ENCODE measurements at regions not wholly inside any gene's neighbourhood (a gene's known extent, or its start where the extent isn't known, plus 50 kb on each side); places are given as distances from the start of the nearest gene placed in this dataset.

DNA sequence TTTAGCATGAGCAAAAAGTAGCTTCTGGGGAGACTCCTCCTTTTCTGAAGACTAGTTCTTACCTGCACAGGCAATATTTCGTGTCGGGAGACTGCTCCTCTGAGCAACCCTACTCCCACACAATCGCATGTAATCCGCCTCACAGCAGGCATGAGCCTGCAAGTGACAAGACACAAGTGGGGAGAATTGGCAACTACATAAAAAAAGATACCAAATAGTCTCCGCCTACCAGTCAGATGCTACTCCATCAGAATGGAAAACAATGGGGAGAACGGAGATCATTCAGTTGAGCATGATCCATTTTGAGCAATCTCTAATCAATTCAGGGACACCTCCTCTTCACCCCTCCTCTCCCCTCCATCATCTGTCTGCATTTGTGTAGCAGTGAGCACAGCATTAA is 321.0 kb downstream of the COG6 start:
- no peak for DNase-seq

DNA sequence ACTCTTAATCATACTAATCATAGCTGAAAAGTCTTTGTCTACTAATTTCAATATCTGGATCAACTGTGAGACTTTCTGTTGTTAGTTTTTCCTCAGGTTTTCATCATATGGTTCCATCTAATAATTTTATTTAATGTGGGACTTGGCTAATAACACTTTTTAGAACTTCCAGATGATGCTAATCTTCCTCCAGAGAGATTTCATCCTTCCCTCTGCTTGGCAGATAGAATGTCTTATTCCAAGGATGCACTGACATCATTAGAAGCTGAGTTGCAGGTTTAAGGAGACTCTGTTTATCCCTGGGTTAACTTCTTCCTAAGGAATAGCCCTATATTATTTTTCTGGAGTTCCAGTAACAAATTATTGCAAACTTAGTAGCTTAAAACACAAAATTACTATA is 325.6 kb downstream of the COG6 start:
- DNase-seq = no peak

GRCh38 chr13:39982745-39983144 is 327.3 kb downstream of the COG6 start:
- no peak for DNase-seq

DNA sequence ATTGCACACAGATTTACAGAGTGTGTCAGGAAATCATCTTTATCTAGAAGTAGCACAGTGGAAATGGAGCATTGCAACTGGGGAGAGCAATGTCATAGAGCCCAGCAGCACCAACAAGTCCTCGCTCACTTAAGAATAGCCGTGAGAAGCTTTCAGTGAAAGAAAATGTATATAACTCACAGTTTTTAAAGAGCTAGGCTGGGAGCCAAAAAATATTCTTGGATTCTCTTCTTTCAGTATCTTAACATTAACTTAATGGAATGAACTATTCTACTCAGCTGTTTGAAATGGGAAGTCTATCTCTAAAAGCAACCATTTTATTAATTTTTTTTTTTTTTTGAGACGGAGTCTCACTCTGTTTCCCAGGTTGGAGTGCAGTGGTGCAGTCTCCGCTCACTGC is 329.6 kb downstream of the COG6 start:
- DNase-seq = no peak

- DNase-seq = no peak
Observed at GRCh38 chr13:39988351-39988750, 332.9 kb downstream of the COG6 start.

DNA sequence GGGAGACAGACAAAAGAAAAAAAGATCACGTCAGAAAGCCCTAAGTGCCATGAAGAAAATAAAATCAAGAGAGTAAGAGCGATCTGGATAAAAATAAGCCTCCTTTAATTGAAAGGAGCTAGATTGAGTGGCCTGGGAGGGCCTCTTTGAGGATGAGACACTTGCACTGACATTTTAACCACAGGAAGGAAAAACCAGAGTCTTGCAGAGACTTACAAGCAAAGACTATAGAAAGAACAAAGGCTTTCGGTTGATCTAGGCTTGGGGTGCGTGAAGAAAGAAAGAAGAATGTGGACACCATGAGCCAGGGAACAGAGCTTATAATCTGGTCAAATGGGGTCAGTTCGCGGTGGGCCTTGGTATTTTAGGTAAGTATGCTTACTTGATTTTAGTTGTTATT is 342.7 kb downstream of the COG6 start:
- peak in 1 of 5 experiments; percentile 67 for DNase-seq

GRCh38 chr13:40002016-40002415 is 346.6 kb downstream of the COG6 start:
- no peak for DNase-seq

- no peak for DNase-seq
Observed at GRCh38 chr13:40013554-40013953, 358.1 kb downstream of the COG6 start.

GRCh38 chr13:40016953-40017660 is 361.6 kb downstream of the COG6 start:
- DNase-seq = no peak

DNA sequence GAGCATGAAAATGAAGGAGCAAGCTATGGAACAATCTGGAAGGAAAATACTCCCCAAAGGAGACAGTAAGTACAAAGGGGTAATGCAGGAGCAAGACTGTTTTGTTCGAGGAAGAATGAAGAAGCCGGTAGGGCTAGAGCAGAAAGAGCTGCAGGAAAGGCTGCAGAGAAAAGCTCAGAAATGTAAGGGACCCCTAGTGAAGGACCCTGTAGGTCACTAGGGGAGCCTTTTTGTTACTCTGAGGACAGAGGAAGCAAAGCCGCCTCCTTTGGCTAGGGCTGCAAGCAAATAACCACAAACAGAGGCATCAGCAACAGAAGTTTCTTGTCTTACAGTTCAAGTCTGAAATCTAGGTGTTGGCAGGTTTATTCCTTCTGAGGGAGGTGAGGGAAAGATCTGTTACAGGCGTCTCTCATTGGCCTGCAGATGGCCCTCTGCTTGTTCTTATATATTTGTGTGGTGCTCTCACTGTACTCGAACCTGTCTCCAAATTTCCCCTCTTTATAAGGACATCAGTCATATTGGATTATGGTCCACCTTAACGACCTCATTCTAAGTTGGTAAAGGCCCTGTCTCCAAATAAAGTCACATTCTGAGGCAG is 362.3 kb downstream of the COG6 start:
- no peak for DNase-seq

- DNase-seq = no peak
Observed at GRCh38 chr13:40023595-40024203, 368.2 kb downstream of the COG6 start.

DNA sequence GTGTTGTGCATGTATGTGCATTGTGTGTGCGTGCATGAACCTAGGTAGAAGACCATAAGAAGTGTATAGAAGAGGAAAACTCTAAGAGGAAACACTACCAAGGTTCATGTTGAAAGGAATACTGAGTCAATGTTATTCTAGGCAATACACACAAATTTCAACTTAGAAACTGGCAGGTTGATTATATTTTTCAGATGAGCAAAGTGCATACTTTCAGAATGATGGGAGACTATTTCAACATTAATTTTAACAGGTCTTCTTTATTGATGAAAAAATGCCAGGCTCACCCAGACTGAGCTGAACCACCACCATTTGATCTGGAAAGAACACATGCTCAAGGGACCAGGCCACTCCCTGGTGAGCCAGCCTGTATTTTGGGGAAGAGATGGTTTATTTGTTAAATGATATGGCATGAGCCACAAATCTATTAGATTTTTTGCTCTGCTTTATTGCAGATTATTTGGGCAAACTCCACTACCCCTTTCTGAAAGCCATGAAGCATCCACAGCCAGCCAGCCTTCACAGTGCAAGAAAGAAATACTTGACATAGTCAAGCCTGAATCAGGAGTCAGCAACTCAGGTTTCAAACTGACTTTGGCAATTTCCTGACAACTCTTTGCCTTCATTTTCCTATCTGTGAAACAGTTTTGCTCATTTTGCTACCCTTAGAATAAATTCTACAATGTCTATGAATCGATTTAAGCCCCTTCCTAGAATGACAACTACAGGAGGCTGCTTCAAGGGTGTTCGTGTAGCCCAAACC is 368.9 kb downstream of the COG6 start:
- peak in 1 of 5 experiments; percentile 12 for DNase-seq

- DNase-seq = no peak
Observed at GRCh38 chr13:40024967-40025714, 369.7 kb downstream of the COG6 start.

GRCh38 chr13:40026174-40026585 is 370.7 kb downstream of the COG6 start:
- DNase-seq = peak in 3 of 5 experiments; percentile 6 to 95 (median 45)

- DNase-seq = peak in 2 of 5 experiments; percentile 38 to 70
Observed at GRCh38 chr13:40026741-40027140, 371.3 kb downstream of the COG6 start.

DNA sequence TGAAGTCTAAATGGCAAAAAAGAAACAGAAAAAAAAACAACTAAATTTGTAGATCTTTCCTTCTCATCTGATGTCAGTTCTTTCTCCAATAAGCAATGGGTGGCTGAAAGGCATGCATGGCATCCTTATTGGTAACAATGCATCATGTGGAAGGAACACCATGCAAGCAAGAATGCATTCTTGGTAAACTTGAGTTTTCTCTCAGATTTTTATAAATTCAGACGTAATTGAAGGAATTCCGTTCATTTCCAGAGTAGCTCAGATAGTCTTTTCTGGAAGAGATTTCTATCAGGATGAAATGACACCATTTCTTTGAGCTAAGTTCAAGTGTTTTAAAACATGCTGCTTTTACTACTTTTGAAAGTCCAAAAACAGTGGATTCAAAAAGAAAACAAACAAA is 373.0 kb downstream of the COG6 start:
- DNase-seq = no peak

DNA sequence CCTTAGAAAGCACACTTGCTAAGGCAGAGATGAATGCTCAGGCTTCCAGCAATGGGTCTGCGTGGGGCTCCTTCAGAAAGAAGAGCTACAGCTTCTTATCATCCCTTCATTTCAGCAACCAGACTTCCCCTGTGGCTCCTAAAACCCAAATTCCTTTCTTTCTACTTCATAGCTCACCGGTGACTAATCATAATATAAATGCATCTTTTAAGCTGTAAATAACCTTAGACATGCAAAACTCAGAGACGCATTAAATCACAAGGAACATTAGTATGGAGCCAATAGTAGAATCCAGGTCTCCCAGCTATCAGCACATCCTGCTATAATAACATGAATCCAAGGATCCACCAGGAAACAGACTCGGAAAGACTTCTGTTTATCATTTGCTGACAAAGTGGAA is 375.6 kb downstream of the COG6 start:
- DNase-seq = no peak

DNA sequence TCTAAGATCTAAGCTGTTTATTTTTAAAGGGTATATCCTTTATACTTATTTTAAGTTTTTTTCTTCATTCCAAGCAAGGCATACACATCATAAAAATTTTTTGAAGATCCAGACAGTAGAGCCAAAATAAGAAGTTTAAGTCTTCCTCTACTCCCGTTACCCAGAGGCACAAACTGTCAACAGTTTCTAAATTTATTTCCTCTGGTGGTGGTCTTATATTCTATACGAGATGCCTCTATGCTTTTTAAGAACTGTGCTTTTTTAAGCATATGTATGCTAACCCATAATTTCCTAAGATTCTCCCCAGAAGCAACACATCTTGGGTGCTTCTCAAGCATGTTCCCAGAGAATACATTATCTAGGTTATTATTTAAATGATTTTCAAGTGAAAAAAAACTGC is 383.6 kb downstream of the COG6 start:
- no peak for DNase-seq

GRCh38 chr13:40042991-40043390 is 387.5 kb downstream of the COG6 start:
- DNase-seq = no peak

GRCh38 chr13:40043764-40044163 is 388.3 kb downstream of the COG6 start:
- DNase-seq = no peak

- DNase-seq = no peak
Observed at GRCh38 chr13:40047322-40047771, 391.9 kb downstream of the COG6 start.

- no peak for DNase-seq
Observed at GRCh38 chr13:40048551-40048950, 393.1 kb downstream of the COG6 start.

- no peak for DNase-seq
Observed at GRCh38 chr13:40052954-40053353, 397.5 kb downstream of the COG6 start.
